GM23338 (cell line): ENCODE measurements at regions not wholly inside any gene's neighbourhood (a gene's known extent, or its start where the extent isn't known, plus 50 kb on each side); places are given as distances from the start of the nearest gene placed in this dataset.

Experiments used
- ATAC-seq: fragments of 200-7000 bp; cut with Tn5 transposase; 3 replicates; pipeline ENCODE4 v1.9.1; 2020
- DNase-seq: peaks from one replicate; pipeline ENCODE4 v3.0.0-alpha.2; 2015; ENCODE audit warnings: low spot score
- H2AFZ ChIP-seq: fragments of 200-600 bp; sonication (generic); 2 replicates; pipeline ENCODE4 v1.8.0; 2016; ENCODE audit warnings: antibody characterized with exemption, mild to moderate bottlenecking, moderate library complexity
- H3F3A ChIP-seq: fragments of 200-600 bp; sonication (generic); replicated peaks from 2 replicates; pipeline ENCODE4 v1.8.0; 2017; ENCODE audit warnings: antibody characterized with exemption, mixed run types, low read depth
- H3K27ac ChIP-seq: fragments of 200-600 bp; sonication (generic); 2 replicates; pipeline ENCODE4 v1.6.1; 2016; ENCODE audit warnings: low read depth
- H3K27me3 ChIP-seq: fragments of 200-600 bp; sonication (generic); 2 replicates; pipeline ENCODE4 v1.8.0; 2016; ENCODE audit warnings: mild to moderate bottlenecking, mixed run types, moderate library complexity; ENCODE audit not compliant: insufficient read depth
- H3K36me3 ChIP-seq: fragments of 200-600 bp; sonication (generic); 2 replicates; pipeline ENCODE4 v1.8.0; 2016; ENCODE audit warnings: mild to moderate bottlenecking; ENCODE audit not compliant: insufficient read depth
- H3K4me1 ChIP-seq: fragments of 200-600 bp; sonication (generic); 2 replicates; pipeline ENCODE4 v1.8.0; 2016; ENCODE audit warnings: mild to moderate bottlenecking, moderate library complexity; ENCODE audit not compliant: insufficient read depth
- H3K4me2 ChIP-seq: fragments of 200-600 bp; sonication (generic); 2 replicates; pipeline ENCODE4 v1.7.1; 2017; ENCODE audit warnings: mixed run types
- H3K4me3 ChIP-seq: fragments of 200-600 bp; sonication (generic); 2 replicates; pipeline ENCODE4 v1.6.1; 2016; ENCODE audit warnings: mixed run types
- H3K79me2 ChIP-seq: fragments of 200-600 bp; sonication (generic); replicated peaks from 2 replicates; pipeline ENCODE4 v1.8.0; 2017; ENCODE audit warnings: mild to moderate bottlenecking; ENCODE audit not compliant: insufficient read depth
- H3K9me2 ChIP-seq: fragments of 200-600 bp; sonication (generic); 2 replicates; pipeline ENCODE4 v1.8.0; 2017; ENCODE audit not compliant: insufficient read depth
- H4K20me1 ChIP-seq: fragments of 200-600 bp; sonication (generic); replicated peaks from 2 replicates; pipeline ENCODE4 v1.8.0; 2017; ENCODE audit warnings: mild to moderate bottlenecking; ENCODE audit not compliant: insufficient read depth
- H3K27ac Mint-ChIP-seq: 2 replicates; pipeline ENCODE4 v1.8.0; 2020; ENCODE audit warnings: inconsistent platforms, mild to moderate bottlenecking, moderate library complexity, mixed read lengths
- H3K27me3 Mint-ChIP-seq: 3 replicates; pipeline ENCODE4 v1.8.0; 2022; ENCODE audit warnings: low read depth, mild to moderate bottlenecking, moderate library complexity, mixed read lengths, inconsistent platforms; ENCODE audit not compliant: insufficient read depth, poor library complexity
- H3K36me3 Mint-ChIP-seq: 3 replicates; pipeline ENCODE4 v1.8.0; 2021; ENCODE audit warnings: low read depth, mild to moderate bottlenecking, inconsistent platforms, moderate library complexity, mixed read lengths
- H3K4me1 Mint-ChIP-seq: 3 replicates; pipeline ENCODE4 v1.8.0; 2020; ENCODE audit warnings: mild to moderate bottlenecking, inconsistent platforms, mixed read lengths
- H3K4me3 Mint-ChIP-seq: 3 replicates; pipeline ENCODE4 v1.8.0; 2021; ENCODE audit warnings: moderate library complexity, mild to moderate bottlenecking, inconsistent platforms, mixed read lengths
- H3K9me3 Mint-ChIP-seq: 3 replicates; pipeline ENCODE4 v1.8.0; 2020; ENCODE audit warnings: moderate library complexity, mild to moderate bottlenecking, inconsistent platforms, mixed read lengths
- CREB1 ChIP-seq: fragments of 250-450 bp; sonication (Bioruptor Pico); IDR thresholded peaks from 2 replicates; pipeline ENCODE4 v1.5.0; 2020; ENCODE audit warnings: low read depth, mild to moderate bottlenecking, moderate library complexity
- EZH2 ChIP-seq: fragments of 200-600 bp; sonication (generic); IDR thresholded peaks from one replicate; pipeline ENCODE4 v1.8.0; 2017; ENCODE audit warnings: antibody characterized with exemption, mild to moderate bottlenecking, low read depth; ENCODE audit not compliant: unreplicated experiment
- EZH2phosphoT487 ChIP-seq: fragments of 200-600 bp; sonication (generic); IDR thresholded peaks from one replicate; pipeline ENCODE4 v1.8.1; 2018; ENCODE audit warnings: antibody characterized with exemption; ENCODE audit not compliant: unreplicated experiment
- JUNB ChIP-seq: IDR thresholded peaks from one replicate; pipeline ENCODE4 v1.6.1; 2016; ENCODE audit warnings: antibody characterized with exemption; ENCODE audit not compliant: unreplicated experiment
- NANOG ChIP-seq: IDR thresholded peaks from 2 replicates; pipeline ENCODE4 v1.6.1; 2016; ENCODE audit warnings: antibody characterized with exemption, borderline replicate concordance
- POLR2AphosphoS5 ChIP-seq: IDR thresholded peaks from 2 replicates; pipeline ENCODE4 v1.6.1; 2016; ENCODE audit warnings: antibody characterized with exemption, low read depth
- STAT1 ChIP-seq: IDR thresholded peaks from one replicate; pipeline ENCODE4 v1.6.1; 2016; ENCODE audit warnings: antibody characterized with exemption; ENCODE audit not compliant: unreplicated experiment
- ZNF114 ChIP-seq: fragments of 250-450 bp; sonication (Bioruptor Pico); IDR thresholded peaks from 2 replicates; pipeline ENCODE4 v1.5.0; 2020; ENCODE audit warnings: mild to moderate bottlenecking, moderate library complexity
- ZNF331 ChIP-seq: fragments of 250-450 bp; sonication (Bioruptor Pico); IDR thresholded peaks from 2 replicates; pipeline ENCODE4 v1.5.0; 2020; ENCODE audit warnings: low read depth, mild to moderate bottlenecking, moderate library complexity
- TF ChIP-seq, protein P1 (sequence below): IDR thresholded peaks from one replicate; pipeline ENCODE4 v1.6.1; 2018; ENCODE audit warnings: antibody characterized with exemption; ENCODE audit not compliant: unreplicated experiment
- TF ChIP-seq, protein P2 (sequence below), 2 experiments: fragments of 200-600 bp in 1 of 2; sonication (generic) in 1 of 2; conservative IDR thresholded peaks; 2 replicates each; pipeline versions ENCODE4 v1.5.1 to v1.6.1; 2016 to 2017; ENCODE audit warnings: antibody characterized with exemption in 2 of 2, low read depth in 2 of 2, mild to moderate bottlenecking in 2 of 2, moderate library complexity in 1 of 2
- TF ChIP-seq, protein P3 (sequence below): fragments of 250-450 bp; sonication (Bioruptor Pico); IDR thresholded peaks from 2 replicates; pipeline ENCODE4 v1.5.0; 2020; ENCODE audit warnings: mild to moderate bottlenecking, moderate library complexity
- TF ChIP-seq, protein P4 (sequence below): IDR thresholded peaks from 2 replicates; pipeline ENCODE4 v1.6.1; 2016; ENCODE audit warnings: antibody characterized with exemption

DNA sequence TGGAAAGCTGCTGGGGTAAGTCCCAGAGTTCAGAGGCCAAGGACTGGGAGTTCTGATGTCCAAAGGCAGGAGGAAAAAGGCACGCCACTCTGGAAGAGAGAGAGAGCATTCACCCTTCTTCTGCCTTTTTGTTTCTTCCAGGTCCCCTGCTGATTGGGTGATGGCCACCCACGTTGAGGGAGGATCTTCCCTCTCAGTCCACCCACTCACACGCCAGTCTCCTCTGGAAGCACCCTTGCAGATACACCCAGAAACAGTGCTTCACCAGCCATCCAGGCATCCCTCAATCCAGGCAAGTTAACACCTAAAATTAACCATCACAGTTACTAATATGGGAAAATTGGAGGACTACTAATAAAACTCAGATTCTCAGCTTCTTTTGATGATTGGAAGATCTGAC is 66.1 kb upstream of the PARP1 start:
- peaks cover 10% of the 10 kb centered on the region for H3K4me1 ChIP-seq

More for the DNA sequence above, 66.1 kb upstream of the PARP1 start:
- Histone ChIP-seq H4K20me1 (no peaks in the 10 kb centered on the region), H3K9me2 (no peaks in the 10 kb centered on the region), H2AFZ (peak overlapping the region; percentile 98), H3K4me2 (no peak overlapping the region), H3K27me3 (no peaks in the 10 kb centered on the region), H3K79me2 (no peaks in the 10 kb centered on the region), H3F3A (no peaks in the 10 kb centered on the region), H3K36me3 (no peaks in the 10 kb centered on the region), H3K4me3 (no peak overlapping the region), H3K27ac (no peak overlapping the region)
- peaks cover 5% of the 10 kb centered on the region for H3K27me3 Mint-ChIP-seq
- ATAC-seq (no peak), DNase-seq (no peak)
- H3K36me3 Mint-ChIP-seq, result no peaks in the 10 kb centered on the region
- H3K4me3 Mint-ChIP-seq, result no peak overlapping the region; the same call in 2 of the 3 replicates
- no peak overlapping the region for H3K27ac Mint-ChIP-seq
- peaks cover 18% of the 10 kb centered on the region for H3K4me1 Mint-ChIP-seq
- no peaks in the 10 kb centered on the region for H3K9me3 Mint-ChIP-seq
- TF ChIP-seq STAT1, result no peak
- TF ChIP-seq ZNF114, result no peak
- TF ChIP-seq, protein P1, sequence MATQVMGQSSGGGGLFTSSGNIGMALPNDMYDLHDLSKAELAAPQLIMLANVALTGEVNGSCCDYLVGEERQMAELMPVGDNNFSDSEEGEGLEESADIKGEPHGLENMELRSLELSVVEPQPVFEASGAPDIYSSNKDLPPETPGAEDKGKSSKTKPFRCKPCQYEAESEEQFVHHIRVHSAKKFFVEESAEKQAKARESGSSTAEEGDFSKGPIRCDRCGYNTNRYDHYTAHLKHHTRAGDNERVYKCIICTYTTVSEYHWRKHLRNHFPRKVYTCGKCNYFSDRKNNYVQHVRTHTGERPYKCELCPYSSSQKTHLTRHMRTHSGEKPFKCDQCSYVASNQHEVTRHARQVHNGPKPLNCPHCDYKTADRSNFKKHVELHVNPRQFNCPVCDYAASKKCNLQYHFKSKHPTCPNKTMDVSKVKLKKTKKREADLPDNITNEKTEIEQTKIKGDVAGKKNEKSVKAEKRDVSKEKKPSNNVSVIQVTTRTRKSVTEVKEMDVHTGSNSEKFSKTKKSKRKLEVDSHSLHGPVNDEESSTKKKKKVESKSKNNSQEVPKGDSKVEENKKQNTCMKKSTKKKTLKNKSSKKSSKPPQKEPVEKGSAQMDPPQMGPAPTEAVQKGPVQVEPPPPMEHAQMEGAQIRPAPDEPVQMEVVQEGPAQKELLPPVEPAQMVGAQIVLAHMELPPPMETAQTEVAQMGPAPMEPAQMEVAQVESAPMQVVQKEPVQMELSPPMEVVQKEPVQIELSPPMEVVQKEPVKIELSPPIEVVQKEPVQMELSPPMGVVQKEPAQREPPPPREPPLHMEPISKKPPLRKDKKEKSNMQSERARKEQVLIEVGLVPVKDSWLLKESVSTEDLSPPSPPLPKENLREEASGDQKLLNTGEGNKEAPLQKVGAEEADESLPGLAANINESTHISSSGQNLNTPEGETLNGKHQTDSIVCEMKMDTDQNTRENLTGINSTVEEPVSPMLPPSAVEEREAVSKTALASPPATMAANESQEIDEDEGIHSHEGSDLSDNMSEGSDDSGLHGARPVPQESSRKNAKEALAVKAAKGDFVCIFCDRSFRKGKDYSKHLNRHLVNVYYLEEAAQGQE, result no peak
- TF ChIP-seq NANOG, result no peak
- no peak for TF ChIP-seq EZH2
- TF ChIP-seq, protein P2, sequence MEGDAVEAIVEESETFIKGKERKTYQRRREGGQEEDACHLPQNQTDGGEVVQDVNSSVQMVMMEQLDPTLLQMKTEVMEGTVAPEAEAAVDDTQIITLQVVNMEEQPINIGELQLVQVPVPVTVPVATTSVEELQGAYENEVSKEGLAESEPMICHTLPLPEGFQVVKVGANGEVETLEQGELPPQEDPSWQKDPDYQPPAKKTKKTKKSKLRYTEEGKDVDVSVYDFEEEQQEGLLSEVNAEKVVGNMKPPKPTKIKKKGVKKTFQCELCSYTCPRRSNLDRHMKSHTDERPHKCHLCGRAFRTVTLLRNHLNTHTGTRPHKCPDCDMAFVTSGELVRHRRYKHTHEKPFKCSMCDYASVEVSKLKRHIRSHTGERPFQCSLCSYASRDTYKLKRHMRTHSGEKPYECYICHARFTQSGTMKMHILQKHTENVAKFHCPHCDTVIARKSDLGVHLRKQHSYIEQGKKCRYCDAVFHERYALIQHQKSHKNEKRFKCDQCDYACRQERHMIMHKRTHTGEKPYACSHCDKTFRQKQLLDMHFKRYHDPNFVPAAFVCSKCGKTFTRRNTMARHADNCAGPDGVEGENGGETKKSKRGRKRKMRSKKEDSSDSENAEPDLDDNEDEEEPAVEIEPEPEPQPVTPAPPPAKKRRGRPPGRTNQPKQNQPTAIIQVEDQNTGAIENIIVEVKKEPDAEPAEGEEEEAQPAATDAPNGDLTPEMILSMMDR (conservative IDR thresholded peaks at IDR 0.05; ENCODE audit: low read depth in 2 of 2), result no peak
- no peak for TF ChIP-seq POLR2AphosphoS5
- no peak for TF ChIP-seq CREB1
- TF ChIP-seq, protein P3, sequence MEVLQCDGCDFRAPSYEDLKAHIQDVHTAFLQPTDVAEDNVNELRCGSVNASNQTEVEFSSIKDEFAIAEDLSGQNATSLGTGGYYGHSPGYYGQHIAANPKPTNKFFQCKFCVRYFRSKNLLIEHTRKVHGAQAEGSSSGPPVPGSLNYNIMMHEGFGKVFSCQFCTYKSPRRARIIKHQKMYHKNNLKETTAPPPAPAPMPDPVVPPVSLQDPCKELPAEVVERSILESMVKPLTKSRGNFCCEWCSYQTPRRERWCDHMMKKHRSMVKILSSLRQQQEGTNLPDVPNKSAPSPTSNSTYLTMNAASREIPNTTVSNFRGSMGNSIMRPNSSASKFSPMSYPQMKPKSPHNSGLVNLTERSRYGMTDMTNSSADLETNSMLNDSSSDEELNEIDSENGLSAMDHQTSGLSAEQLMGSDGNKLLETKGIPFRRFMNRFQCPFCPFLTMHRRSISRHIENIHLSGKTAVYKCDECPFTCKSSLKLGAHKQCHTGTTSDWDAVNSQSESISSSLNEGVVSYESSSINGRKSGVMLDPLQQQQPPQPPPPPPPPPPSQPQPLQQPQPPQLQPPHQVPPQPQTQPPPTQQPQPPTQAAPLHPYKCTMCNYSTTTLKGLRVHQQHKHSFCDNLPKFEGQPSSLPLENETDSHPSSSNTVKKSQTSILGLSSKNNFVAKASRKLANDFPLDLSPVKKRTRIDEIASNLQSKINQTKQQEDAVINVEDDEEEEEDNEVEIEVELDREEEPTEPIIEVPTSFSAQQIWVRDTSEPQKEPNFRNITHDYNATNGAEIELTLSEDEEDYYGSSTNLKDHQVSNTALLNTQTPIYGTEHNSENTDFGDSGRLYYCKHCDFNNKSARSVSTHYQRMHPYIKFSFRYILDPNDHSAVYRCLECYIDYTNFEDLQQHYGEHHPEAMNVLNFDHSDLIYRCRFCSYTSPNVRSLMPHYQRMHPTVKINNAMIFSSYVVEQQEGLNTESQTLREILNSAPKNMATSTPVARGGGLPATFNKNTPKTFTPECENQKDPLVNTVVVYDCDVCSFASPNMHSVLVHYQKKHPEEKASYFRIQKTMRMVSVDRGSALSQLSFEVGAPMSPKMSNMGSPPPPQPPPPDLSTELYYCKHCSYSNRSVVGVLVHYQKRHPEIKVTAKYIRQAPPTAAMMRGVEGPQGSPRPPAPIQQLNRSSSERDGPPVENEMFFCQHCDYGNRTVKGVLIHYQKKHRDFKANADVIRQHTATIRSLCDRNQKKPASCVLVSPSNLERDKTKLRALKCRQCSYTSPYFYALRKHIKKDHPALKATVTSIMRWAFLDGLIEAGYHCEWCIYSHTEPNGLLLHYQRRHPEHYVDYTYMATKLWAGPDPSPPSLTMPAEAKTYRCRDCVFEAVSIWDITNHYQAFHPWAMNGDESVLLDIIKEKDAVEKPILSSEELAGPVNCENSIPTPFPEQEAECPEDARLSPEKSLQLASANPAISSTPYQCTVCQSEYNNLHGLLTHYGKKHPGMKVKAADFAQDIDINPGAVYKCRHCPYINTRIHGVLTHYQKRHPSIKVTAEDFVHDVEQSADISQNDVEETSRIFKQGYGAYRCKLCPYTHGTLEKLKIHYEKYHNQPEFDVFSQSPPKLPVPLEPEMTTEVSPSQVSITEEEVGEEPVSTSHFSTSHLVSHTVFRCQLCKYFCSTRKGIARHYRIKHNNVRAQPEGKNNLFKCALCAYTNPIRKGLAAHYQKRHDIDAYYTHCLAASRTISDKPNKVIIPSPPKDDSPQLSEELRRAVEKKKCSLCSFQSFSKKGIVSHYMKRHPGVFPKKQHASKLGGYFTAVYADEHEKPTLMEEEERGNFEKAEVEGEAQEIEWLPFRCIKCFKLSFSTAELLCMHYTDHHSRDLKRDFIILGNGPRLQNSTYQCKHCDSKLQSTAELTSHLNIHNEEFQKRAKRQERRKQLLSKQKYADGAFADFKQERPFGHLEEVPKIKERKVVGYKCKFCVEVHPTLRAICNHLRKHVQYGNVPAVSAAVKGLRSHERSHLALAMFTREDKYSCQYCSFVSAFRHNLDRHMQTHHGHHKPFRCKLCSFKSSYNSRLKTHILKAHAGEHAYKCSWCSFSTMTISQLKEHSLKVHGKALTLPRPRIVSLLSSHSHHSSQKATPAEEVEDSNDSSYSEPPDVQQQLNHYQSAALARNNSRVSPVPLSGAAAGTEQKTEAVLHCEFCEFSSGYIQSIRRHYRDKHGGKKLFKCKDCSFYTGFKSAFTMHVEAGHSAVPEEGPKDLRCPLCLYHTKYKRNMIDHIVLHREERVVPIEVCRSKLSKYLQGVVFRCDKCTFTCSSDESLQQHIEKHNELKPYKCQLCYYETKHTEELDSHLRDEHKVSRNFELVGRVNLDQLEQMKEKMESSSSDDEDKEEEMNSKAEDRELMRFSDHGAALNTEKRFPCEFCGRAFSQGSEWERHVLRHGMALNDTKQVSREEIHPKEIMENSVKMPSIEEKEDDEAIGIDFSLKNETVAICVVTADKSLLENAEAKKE, result no peak
- TF ChIP-seq, protein P4, sequence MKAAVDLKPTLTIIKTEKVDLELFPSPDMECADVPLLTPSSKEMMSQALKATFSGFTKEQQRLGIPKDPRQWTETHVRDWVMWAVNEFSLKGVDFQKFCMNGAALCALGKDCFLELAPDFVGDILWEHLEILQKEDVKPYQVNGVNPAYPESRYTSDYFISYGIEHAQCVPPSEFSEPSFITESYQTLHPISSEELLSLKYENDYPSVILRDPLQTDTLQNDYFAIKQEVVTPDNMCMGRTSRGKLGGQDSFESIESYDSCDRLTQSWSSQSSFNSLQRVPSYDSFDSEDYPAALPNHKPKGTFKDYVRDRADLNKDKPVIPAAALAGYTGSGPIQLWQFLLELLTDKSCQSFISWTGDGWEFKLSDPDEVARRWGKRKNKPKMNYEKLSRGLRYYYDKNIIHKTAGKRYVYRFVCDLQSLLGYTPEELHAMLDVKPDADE, result no peak
- no peak for TF ChIP-seq ZNF331 (CRISPR knock-in tag)
- TF ChIP-seq JUNB, result no peak
- TF ChIP-seq EZH2phosphoT487, result no peak
